ENCODE measurements at regions not wholly inside any gene's neighbourhood (a gene's known extent, or its start where the extent isn't known, plus 50 kb on each side); places are given as distances from the start of the nearest gene placed in this dataset.
"Not testable (repeated sequence)": the region's sequence is repeated elsewhere in the genome, so short reads cannot be mapped to it uniquely, and the experiment has no call there.

DNA sequence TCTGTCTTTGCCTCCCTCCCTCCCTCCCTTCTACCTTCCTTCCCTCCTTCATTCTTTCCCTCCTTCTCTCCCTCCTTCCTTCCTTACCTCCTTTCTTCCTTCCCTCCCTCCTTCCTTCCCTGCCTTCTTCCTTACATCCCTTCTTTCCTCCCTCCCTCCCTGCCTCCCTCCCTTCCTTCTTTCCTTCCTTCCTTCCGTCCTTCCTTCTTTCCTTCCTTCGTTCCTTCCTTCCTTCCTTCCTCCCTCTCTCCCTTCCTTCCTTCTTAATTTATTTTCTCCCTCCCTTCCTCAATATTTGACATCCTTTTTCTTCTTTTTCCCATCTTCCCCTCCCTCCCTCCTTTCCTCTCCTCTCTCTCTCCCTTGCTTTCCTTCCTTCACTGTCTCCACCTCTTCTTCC is 301.8 kb downstream of the GATA3 start:
- ChIA-PET CTCF (no interaction called here), POLR2A (no interaction called here)

DNA sequence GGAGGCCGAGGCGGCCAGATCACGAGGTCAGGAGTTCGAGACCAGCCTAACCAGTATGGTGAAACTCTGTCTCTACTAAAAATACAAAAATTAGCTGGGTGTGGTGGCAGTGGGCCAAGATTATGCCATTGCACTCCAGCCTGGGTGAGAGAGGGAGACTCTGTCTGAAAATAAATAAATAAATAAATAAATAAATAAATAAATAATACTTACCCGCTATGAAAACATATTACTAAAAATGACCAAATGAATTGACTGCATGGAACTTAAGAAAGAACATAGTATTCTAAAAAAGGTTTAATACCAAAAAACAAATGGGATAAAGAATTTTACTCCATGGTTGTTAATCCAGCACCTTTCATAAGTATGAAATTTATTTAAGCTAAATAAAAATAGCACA is 305.0 kb downstream of the GATA3 start:
- ChIA-PET POLR2A (interaction anchor here (1.5 kb wide), 1 partner anchor 27 kb away, joined by 3 read pairs; no protein-coding TSS in a partner anchor), CTCF (interaction anchor here (1.1 kb wide), 1 partner anchor 17 kb away, joined by 3 read pairs; no protein-coding TSS in a partner anchor)

DNA sequence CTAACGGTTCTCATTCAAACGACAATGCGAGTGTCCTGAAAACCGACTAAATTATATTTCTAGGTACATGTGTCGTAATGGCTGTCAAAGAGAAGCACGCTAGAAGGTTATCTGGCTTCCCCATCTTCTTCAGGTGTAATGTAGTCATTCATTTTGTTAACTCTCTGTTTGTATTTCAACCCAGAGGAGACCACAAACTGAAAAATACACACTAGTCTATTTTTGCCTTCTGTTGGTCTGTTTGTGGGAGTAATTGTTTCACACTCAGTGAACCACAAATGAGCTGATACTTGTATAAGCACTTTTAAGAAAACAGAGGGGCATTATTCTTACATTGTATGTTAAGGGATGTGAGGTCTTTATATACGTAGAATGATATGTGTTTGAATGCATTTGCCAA is 305.9 kb downstream of the GATA3 start:
- ChIA-PET POLR2A (interaction anchor here (1.5 kb wide), 1 partner anchor 28 kb away, joined by 3 read pairs; no protein-coding TSS in a partner anchor), CTCF (interaction anchor here (1.1 to 1.2 kb wide), 2 partner anchors 16 kb away, joined by 3 read pairs; no protein-coding TSS in a partner anchor)

DNA sequence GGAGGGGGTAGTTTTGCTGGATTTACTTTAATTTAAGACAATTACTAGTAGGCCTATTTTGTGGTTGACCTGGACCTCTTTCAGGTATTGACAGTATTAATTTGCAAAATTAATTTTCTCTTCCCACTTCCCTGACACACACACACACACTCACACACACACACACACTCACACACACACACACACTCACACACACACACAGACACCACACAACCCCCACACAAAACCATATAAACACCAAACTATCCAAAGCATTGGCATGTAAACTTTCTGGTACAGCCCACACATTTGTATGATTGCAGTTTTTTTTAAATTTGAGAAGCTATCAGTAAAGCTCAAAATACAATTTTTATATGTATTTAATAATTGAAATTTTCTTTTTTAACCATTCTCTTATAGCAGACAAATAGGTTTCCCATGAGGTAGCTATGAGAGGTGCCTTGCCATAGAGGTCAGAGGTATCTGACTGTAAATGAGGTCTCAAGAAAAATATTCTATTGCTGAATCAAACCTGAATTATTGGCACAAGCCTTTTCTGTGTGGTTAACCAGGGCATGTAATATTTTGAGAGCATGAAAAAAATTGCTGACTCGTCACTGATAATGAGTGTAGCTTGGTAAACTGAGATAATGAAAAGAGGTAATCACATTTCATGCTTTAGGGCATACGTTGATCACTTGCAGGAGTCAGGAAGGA is 306.5 kb downstream of the GATA3 start:
- POLR2A ChIA-PET, result interaction anchor here (0.7 to 1.5 kb wide), 2 partner anchors 29 to 42 kb away, joined by 3 read pairs; no protein-coding TSS in a partner anchor
- CTCF ChIA-PET, result interaction anchor here (1.2 kb wide), 1 partner anchor 16 kb away, joined by 3 read pairs; no protein-coding TSS in a partner anchor

DNA sequence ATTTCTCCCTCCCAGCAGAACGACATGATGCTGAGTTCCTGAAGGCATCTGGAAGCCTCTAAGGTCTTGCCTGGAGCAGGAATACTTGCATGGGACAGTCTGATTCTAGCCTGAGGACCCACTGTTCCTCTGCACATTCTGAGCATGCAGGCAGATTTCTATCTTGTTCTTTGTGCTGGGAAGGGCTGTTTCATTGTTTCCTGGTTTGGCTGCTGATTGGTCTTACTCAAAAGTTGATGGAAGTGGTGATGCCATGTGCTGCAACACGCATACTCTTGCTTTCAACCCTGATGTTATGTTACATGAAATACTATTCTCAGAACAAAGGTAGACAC is 307.0 kb downstream of the GATA3 start:
- POLR2A ChIA-PET, result interaction anchor here (0.7 kb wide), 1 partner anchor 41 kb away, joined by 3 read pairs; no protein-coding TSS in a partner anchor
- CTCF ChIA-PET, result no interaction called here

DNA sequence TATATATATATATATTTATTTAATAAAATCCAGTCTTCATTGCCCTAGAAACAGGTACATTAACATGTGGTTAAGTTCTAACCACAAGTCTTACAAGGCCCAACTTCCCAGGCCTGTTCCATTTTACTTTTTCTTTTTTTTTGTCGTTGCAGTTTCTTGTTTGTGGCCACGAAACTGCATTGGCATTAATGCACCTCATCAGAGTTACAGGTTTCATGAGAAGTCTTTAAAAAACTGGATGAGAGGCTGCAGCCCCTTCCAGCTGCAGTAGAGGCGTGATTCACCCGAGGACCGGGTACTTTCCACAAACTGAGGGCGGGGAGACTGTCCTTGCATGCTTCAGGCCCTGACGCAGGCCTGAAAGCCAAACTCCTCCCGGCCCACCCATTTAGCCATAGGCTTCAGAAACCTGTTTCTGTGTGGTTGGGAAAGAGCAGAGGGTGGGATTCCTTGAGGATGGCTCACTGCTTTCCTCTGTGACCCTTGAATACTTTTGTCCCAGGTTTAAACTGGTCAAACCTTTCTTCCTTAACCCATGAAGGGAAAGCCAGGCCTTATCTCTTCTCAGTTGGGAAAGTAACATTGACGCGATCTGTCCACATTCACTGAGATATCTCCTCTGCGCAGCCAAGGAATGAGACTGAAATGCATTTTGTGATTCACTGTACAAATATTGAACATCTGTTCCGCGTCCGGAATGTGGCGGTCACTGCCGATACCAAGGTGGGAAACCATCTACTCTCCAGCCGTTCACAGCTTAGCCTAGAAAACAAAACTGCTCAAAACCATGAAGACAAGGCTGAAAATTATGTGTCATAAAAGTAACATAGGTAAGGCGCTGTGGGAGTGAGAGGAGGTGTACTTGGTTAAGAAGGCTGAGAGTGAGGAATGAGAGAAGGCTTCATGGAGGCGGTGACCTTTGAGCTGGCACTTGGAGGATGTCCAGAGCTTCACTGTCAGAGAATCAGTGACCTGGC is 311.7 kb downstream of the GATA3 start:
- POLR2A ChIA-PET, result interaction anchor here (0.6 to 0.7 kb wide), 2 partner anchors 34 to 301 kb away, joined by 3 read pairs; no protein-coding TSS in a partner anchor
- CTCF ChIA-PET, result interaction anchor here (0.7 to 1.2 kb wide), 5 partner anchors 15 to 141 kb away, joined by 3 to 4 read pairs (median 3); no protein-coding TSS in a partner anchor

DNA sequence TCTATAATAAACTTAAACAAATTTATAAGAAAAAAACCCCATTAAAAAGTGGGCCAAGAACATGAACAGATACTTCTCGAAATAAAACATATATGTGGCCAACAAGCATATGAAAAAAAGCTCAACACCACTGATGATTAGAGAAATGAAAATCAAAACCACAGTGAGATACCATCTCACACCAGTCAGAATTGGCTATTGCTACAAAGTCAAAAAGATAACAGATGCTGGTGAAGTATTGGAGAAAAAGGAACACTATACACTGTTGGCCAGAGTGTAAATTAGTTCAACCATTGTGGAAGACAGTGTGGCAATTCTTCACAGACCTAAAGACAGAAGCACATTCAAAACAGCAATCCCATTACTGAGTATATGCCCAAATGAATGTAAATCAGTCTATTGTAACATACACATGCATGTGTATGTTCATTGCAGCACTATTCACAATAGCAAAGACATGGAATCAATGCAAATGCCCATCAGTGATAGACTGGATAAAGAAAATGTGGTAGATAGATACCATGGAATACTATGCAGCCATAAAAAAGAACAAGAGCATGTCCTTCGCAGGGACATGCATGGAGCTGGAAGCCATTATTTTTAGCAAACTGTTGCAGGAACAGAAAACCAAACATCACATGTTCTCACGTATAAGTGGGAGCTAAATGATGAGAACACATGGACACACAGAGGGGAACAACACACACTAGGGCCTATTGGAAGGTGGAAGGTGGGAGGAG is 313.4 kb downstream of the GATA3 start:
- POLR2A ChIA-PET, CTCF ChIA-PET: not testable (repeated sequence)

DNA sequence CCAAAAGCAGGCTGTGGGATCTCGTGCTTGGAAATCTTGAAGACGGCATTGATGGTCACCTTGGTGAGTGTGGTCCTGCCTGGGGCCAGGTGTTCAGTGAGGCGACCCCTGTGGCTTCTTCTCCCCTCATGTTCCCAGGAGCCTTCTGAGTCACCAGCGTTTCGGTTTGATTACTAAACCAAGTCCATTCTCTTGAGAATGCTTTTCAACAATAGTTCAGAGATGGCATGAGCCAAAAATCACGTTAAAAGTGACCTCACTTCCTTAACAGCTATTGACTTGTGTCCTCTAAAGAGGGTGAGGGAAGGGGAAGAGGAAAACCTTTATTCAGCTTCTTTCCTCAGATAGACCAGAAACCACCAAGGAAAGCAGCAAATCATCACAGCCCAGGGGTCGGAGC is 315.2 kb downstream of the GATA3 start:
- POLR2A ChIA-PET, result no interaction called here

DNA sequence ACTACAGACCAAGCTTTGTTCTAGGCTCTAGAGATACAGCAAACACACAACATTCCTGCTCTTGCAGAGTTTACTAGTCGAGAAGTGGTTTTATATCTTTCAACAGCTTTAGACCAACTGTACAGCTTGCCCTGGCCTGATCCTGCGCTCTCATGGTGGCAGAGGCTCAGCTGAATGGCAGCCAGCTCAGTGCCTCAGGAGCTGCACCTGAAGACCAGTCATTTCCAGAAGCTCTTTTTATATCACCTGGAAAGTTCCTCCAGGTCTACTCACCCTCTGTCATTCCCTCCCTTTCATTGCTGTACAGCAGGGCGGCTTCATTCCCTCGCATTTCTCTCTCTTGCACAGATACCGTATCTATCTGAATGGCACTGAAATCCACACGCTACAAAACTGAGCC is 319.8 kb downstream of the GATA3 start:
- POLR2A ChIA-PET, result no interaction called here
- CTCF ChIA-PET, result no interaction called here

More for the DNA sequence above, 315.2 kb downstream of the GATA3 start:
- CTCF ChIA-PET, result no interaction called here

DNA sequence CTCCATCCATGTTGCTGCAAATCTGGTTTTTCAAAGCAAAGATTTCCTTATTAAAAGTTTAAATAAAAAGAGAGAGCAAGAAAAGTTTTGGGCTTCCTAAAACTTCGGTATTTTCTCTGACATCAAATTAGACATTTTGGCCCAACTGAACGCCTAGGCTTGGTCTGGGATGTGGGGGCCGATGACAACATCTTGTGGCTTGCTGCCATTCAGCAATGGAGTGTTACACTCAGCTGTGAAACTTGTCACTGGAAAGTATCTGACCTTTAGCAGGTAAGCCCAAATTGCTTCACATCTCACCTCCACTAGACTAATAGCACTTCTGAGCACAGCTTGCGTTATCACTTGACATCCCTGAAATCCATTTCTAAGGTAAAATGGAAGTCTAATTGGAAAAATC is 320.6 kb downstream of the GATA3 start:
- ChIA-PET CTCF (interaction anchor here (0.6 kb wide), 1 partner anchor 255 kb away, joined by 3 read pairs; no protein-coding TSS in a partner anchor), POLR2A (no interaction called here)

DNA sequence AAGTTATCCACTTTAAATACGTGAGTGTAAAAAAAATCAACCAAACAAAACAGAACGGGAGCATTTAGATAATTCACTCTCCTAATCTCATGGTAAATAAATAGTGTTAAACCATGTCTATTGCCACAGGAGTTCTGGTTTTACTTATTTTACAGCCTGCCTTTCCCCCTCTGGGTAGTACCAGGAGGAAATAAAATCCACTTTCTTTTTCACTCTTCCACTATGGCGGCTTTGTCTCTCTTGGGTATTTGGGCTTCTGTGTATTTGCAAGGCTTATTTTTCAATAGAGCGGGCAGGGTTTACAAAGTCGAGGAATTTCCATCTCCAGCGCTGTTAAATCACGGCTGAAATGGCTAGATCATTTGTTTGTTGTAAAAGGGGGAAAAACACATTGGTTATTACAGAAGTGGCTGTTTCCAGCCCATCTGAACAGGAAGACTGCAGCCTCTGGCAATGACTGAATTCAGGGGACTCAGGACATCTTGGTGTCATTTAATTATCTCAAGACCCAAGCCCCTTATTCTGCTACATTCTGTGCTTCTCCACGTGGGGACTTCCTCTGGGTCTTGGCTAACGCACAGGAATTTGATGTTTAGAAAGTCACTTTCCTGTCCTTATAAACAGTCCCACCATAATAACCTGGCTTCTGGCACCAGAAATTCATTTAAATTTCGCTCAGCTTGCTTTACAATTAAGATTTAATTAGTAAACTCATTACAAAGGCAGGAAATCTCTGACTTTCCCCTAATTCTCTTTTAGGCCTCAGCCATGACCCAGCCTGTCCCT is 323.9 kb downstream of the GATA3 start:
- CTCF ChIA-PET, result no interaction called here
- POLR2A ChIA-PET, result no interaction called here

DNA sequence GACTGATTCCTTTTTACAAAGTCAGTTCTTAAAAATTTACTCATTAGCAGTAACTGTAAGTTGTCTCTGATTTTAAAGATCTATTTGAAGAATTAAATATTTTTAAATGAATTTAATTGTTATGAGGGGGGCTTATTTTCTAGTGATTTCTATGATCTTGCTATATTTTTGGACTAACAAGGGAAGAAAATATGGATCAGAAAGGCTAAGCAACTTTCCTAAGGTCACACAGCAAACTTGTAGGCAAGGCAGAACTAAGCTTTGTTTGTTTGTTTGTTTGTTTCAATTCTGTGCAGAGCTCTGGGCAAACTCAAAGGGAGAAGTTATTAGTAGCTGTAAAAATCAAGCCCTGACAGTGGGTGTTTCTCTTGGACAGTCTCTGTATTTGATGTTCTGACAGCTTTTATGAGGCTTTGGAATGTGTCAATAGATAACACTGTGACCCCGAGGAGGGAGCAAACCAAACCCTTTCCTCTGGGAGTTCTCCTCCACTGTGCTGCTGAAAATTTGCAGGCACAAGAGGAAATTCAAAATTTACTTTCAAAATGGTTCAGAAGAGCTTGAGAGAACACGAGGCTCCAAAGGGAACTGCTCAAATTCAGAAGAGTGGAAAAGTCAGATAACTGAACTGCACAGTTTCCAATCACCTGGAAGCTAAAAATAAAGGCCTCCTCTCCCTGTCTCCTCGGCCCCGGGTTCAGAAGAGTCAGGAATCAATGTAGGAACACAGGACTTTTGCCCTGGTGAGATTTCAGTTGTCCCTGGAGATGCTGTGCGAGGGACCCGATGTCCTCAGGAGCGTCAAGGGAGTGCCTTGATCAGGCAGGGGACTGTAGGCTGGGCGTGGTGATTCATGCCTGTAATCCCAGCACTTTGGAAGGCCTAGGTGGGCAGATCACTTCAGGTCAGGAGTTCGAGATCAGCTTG is 325.7 kb downstream of the GATA3 start:
- ChIA-PET CTCF (interaction anchor here (0.5 to 1.4 kb wide), 2 partner anchors 13 to 66 kb away, joined by 4 read pairs; no protein-coding TSS in a partner anchor), POLR2A (no interaction called here)

DNA sequence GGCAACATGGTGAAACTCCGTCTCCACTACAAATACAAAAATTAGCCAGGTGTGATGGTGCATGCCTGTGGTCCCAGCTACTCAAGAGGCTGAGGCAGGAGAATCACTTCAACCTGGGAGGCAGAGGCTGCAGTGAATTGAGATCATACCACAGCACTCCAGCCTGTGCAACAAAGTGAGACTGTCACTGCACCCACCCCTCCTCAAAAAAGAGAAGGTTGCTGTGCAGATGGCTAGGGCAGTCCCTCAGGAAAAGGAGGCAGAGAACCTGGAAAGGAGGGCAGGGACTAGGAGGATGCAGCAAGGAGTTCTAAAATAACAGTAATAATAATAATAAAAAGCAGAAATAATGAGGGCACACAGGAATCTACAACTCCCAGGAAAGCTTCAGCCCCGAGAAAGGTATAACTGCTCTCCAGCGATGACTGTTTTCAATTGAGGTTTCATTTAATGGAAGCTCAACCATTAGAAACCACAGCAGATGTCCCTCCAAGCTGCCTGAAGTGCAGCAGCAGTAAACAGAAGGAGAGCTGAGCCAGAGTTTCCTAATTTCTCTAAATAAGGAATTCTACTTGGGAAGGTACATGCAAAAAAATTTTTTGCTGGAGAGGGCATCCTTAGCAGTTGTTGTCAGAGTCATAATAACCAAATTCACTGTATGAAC is 326.5 kb downstream of the GATA3 start:
- POLR2A ChIA-PET, result no interaction called here
- CTCF ChIA-PET, result interaction anchor here (0.5 to 1.4 kb wide), 2 partner anchors 14 to 65 kb away, joined by 4 read pairs; no protein-coding TSS in a partner anchor

DNA sequence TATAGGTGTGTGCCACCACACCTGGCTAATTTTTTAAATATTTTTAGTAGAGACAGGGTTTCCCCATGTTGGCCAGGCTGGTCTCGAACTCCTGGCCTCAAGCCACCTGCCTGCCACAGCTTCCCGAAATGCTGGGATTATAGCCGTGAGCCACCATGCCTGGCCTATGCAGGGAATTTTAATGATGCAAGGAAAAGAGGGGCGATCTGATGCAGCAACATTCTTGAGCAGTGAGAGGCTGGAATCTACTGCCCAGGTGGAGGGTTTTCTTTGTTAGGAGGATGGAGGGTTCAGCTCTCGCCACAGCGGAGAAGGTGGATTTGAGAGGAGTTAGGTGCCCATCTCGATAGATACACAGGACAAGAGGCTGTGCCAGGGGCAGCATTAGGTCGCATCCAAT is 332.3 kb downstream of the GATA3 start:
- ChIA-PET POLR2A (no interaction called here), CTCF (no interaction called here)

DNA sequence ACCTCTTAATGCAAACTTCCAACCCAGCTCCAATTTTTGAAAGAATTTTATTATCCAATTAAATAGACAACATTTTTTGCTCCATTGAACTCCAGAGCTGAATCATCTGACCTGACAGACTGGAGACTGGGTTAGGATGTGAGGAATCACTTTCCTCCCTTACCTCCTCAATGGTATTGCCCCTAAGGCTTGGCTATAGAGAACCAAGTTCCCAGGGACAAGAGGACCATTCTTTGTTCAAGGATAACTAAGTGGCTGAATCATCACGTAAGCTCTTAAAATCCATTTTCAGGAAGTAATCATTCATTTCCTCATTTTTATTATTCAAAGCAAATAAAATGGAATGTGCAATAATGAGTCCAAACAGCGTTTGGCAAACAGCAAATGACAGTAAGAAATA is 335.1 kb downstream of the GATA3 start:
- ChIA-PET CTCF (no interaction called here), POLR2A (no interaction called here)

DNA sequence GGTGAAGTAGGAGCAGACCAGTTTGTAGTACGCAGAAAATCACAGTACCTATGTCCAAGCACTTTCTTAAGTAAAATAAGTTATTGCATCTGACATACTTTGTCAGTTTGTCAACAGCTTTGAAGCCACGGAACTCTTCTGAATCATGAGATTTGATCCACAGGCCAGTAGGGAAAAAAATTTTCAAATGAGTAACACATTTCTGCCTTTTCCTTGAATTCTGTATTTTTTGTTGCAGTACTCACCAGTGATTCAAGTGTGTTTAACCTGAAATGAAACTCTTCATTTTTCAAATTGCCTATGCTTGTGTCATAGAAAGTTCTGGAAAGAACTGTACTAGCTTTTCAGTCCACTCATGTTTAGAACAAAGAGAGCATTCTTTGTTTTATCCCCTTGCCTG is 337.7 kb downstream of the GATA3 start:
- ChIA-PET POLR2A (no interaction called here), CTCF (no interaction called here)

DNA sequence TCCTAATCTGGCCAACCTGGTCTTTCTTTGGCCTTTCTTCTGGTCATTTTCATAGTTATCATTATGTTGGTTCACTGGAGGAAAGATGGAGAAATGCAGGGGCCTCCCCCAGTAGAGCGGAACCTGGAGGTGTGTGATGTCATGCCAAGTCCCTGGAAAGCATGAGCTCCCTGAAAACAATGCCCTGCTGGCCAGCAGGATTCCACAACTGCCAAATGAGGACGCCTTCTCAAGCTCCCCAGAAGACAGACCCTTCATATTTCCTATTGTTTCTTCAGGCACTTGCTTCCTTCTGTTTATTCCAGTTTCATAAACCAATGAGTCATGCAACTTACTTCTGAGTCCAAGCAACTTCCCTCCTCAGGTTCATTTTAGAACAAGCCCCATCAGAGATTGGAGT is 339.0 kb downstream of the GATA3 start:
- ChIA-PET POLR2A (no interaction called here), CTCF (no interaction called here)

DNA sequence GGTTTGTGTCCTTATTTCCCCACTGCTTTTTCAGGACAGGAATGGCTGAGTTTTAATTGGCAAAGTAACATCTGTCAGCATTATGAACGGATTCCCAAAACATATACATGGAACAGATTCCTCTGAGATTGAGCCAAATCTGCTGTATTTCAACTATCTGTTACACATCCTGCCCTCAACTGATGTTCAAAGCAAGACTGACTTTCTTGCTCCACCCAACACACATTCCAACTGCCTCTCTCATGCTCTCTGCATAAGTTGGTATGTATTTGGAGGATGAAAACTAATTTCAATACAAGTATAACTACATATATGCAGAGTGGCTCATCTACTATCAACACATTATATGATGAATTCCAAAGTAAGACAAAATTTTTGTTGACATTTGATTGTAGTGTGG is 342.2 kb downstream of the GATA3 start:
- POLR2A ChIA-PET, result no interaction called here
- CTCF ChIA-PET, result no interaction called here
